Endothelial cell of hepatic sinusoid (primary cell): ENCODE measurements at regions not wholly inside any gene's neighbourhood (a gene's known extent, or its start where the extent isn't known, plus 50 kb on each side); places are given as distances from the start of the nearest gene placed in this dataset.
"Not testable (repeated sequence)": the region's sequence is repeated elsewhere in the genome, so short reads cannot be mapped to it uniquely, and the experiment has no call there.

Source experiments
- in situ Hi-C: cut with HindIII; loops from 2 replicates; pipeline ENCODE4 v1.10.0; 2017; ENCODE audit warnings: low sequenced_read_pairs

GRCh38 chr11:107276077-107276476, 181.5 kb downstream of the CWF19L2 start:
- in situ Hi-C loops: loop anchor here (5.0 kb wide), 1 partner anchor 69 kb away; no protein-coding TSS in a partner anchor

GRCh38 chr11:107275632-107276031, 182.0 kb downstream of the CWF19L2 start:
- in situ Hi-C loops: loop anchor here (5.0 kb wide), 1 partner anchor 68 kb away; no protein-coding TSS in a partner anchor

GRCh38 chr11:107274138-107274537, 183.5 kb downstream of the CWF19L2 start:
- in situ Hi-C loops: no loop called here

- in situ Hi-C loops: no loop called here
Observed at GRCh38 chr11:107272561-107272960, 185.1 kb downstream of the CWF19L2 start.

DNA sequence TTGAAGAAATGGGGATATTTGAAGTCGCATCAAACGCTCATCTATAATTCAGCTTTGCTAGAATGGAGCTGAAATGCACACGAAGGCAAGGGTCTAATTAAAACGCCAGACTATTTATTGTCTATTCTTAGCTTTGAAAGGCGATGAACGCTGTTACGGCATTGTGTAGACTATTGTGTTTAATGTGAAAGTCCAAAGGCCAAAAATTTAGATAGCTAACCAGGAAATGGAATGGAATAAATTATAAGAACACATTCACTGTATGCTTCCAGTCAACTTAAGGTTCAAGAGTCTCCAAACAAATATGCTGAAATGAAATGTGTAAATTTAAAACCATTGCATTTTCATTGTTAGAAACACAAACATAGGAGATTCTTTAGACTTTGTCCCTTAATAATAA, 186.2 kb downstream of the CWF19L2 start:
- in situ Hi-C loops: no loop called here

DNA sequence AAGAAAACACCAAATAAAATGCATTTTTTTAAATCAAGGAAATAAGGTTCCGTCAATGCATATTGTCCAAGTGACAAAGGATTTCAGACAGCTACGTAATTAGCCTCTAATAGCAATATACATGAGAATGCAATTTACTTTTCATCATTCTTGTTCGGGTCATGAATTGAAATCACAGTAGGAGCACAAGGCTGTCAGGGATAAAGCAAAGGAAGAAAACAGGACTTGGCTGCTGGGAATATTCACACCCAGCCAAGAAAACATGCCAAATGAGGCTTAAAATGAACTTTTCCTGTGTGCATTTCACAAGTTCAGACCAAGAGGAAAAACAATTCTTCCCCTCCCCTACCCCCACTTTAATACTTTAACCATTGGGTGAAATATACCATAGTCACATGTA, 188.6 kb downstream of the CWF19L2 start:
- in situ Hi-C loops: no loop called here

DNA sequence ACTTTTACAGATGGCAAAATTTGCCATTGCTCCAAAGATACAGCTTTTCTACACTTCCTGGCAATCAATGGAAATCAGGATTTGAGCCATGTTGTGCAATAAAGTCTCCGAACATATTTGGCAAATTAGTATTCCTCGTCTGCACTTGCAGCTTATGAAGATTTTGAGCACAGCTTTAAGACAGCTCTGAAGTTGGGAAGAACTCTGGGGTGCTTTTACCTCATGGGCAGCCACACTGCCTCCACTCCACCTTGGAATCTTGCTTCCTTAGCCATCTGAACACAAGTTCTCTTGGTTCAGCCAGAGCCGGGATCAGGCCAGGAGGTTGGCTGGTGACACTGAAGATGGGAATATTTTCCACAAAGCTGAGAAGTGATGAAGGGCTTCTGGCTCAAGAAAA, 191.2 kb downstream of the CWF19L2 start:
- in situ Hi-C loops: no loop called here

DNA sequence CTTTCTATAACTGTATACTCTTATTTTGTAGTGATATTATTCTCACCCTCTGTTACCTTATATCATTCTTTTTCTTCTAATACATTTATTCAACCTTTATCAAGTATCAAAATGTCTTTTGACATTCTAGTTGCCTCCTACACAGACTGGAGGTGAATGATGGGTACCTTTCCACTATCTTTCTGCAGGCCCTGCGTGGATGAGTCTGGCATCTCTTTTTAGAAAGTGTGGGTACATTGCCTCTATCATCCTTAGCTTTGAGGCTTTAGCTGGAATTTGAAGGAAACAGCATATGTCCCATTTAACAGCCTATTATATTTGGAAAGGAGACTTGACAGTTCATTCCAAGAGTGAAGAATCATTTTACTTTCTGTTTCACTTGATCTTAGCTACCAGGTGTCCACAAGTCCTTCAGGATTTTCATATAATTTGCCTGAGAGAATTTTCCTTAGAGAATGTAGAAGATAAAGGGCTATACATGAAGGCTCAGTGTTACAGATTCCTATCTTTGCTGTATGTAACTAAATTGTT, 192.0 kb downstream of the CWF19L2 start:
- in situ Hi-C loops: no loop called here

- in situ Hi-C loops: no loop called here
Observed at GRCh38 chr11:107263844-107264563, 193.6 kb downstream of the CWF19L2 start.

- in situ Hi-C loops: no loop called here
Observed at GRCh38 chr11:107259811-107260221, 197.8 kb downstream of the CWF19L2 start.

GRCh38 chr11:107257710-107258109, 199.9 kb downstream of the CWF19L2 start:
- in situ Hi-C loops: no loop called here

DNA sequence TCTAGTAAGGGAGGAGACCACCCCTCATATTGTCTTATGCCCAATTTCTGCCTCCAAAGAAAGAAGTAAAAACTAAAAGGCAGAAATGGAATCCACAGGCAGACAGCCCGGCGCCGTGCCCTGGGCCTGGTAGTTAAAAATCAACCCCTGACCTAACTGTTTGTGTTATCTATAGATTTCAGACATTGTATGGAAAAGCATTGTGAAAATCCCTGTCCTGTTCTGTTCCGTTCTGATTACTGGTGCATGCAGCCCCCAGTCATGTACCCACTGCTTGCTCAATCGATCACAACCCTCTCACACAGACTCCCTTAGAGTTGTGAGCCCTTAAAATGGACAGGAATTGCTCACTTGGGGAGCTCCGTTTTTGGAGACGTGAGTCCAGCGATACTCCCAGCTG, 204.0 kb downstream of the CWF19L2 start:
- in situ Hi-C loops: not testable (repeated sequence)

DNA sequence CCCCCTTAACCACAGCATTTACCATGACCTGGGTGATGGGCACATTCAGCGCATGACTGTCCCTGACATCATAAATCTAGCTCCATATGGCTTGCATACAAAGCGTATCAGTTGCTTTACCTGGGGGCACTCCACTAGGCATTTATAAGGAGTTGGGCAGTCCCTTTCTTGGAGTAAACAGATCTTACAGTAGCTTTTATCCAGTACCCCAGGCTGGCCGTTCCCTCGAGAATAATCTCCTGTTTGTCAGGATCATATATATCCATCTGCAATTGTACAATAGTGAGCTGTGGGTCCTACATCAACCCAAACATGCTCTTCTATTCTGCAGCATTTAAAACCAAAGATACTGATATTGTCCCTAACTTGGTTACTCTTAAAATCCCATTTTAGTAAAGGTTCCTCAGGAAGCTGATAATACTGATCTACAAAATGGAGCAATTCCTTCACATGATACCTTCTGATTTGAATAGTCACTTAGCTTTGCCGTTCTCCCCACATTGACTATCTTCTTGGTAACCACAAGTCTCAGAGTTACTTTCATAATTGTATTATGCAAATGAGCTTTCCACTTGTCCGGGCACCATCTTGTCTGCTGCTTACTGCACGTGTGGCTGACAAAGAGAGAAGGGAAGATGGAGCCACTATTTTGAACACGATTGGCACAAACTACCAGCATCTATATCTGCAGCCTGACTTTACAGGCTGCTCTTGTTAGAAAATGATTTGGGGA, 205.0 kb downstream of the CWF19L2 start:
- in situ Hi-C loops: no loop called here

DNA sequence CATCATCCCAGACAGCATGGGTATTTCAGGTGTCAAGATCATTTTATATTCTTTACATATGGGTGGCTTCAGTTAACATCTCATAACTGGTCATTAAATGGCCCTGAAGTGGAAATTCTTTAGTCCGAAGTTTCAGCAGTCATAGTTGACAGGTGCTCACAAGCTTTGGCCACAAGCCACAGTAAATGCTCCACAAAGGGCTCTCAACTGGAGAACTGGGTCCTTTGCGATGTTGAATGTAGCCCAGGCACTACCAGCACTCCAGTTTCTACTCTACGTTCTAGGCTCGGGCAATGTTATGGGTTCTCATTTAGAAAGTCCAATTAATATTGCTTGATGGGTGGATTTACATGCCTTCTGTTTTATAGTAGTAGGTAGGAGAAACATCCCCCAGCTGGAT, 206.3 kb downstream of the CWF19L2 start:
- in situ Hi-C loops: no loop called here

- in situ Hi-C loops: no loop called here
Observed at GRCh38 chr11:107250017-107250416, 207.6 kb downstream of the CWF19L2 start.

DNA sequence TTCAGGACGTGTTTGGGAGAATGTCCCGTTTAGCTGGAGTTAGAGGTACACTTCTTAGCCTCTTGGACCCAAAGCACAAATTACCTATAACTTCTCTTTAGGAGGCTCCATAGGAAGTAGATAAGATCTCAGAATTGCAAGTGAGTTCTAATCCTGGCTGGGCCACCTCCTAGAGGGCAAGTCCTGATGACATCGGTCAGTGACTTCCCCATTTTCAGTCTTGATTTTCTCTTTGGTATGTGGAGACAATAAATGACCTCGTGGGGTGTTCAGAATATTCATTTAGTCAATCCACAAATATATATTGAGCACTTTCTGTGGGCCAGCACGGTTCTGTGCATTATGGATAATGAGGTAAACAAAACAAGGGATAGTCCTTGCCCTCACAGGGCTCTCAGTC, 208.6 kb downstream of the CWF19L2 start:
- in situ Hi-C loops: no loop called here

DNA sequence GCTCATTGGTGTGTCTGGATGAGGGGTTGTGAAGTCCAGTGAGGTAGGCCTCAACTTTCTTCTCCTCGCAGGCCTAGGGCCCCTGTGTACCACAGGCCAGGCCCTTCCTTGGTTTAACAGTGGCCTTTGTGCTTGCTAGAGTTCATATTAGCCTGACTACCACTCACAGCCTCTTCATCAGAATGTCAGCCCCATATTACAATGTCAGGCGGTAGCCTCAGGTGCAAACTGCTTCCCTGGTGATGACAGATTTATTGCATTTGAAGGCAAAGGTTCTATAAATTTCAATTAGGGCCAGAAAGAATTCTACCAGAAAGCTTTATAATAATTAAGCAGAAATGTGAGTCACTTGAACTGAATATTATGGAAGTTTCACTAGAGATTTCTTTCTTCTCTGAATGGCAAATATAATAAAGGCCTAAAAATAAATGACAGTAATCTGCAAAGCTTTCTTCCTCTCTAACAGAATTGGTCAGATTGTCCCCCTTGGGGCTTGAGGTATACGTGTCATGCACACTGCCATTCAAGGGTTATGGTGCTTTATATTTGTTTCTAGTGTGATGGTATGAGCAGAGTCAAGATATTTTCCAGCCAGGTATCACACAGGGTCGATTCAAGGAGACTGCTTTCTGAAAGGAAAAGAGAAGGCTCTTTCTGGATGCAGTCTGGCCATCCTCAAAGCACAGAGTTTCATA, 210.3 kb downstream of the CWF19L2 start:
- in situ Hi-C loops: no loop called here

GRCh38 chr11:107243929-107244328, 213.7 kb downstream of the CWF19L2 start:
- in situ Hi-C loops: no loop called here

- in situ Hi-C loops: no loop called here
Observed at GRCh38 chr11:107232451-107232850, 214.2 kb upstream of the GUCY1A2 start.

DNA sequence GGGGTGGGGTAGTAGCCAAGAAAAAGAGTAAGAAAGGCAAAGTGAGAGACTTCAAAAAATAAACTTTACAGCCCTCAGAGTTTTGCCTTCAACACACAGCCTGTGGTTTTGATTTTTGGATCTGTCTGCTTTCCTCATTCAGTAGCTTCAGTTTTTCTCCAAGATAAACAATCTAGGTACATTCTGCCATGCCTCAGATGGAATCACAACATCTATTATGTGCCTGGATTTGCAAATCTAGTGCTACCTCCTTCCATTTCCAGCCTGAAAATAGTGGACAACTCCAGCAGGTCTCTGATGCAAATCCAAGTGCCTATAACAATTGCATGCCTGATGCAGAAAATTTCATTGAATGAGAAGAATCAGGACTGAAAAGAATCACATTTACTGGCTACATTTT, 206.6 kb upstream of the GUCY1A2 start:
- in situ Hi-C loops: no loop called here

DNA sequence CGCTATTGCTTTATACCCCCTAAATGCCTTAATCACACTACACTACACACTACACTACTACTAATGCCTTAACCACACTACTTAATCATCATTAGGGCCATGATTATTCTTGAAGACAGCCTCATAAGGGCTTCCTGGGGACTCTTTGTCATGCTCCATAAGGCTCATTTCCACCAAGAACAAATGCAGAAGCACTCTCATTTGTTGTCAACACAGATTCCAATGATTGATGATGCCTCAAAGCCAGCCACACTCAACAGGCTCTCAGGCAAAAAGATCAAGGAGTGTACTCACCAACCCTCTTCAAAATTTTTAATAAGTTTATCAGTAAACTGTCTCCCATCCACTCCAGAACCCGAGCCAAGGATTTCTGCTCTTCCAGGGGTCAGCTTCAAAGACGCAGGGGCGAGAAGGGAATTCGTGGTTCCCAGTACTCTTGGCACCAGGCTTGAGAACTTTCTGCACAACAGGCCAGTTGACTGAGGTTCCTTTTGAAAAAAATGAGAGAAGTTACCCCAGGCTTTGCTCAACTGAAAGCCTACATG, 204.7 kb upstream of the GUCY1A2 start:
- in situ Hi-C loops: no loop called here
